Ovary (tissue), 7 donors: ENCODE measurements at regions not wholly inside any gene's neighbourhood (a gene's known extent, or its start where the extent isn't known, plus 50 kb on each side); places are given as distances from the start of the nearest gene placed in this dataset.

Experiments used
- DNase-seq, 5 donors: peaks; one replicate each; pipeline ENCODE4 v3.0.0-alpha.2; 2019 to 2020
- H3K27ac ChIP-seq, 2 donors: fragments of 200-600 bp; one replicate each; pipeline versions ENCODE4 v1.5.1 to v1.8.0; 2019 to 2022
- H3K27me3 ChIP-seq: fragments of 200-600 bp; one replicate; pipeline ENCODE4 v1.8.0; 2022
- H3K36me3 ChIP-seq: fragments of 200-600 bp; sonication (generic); one replicate; pipeline ENCODE4 v1.5.1; 2019
- H3K4me1 ChIP-seq: one replicate; pipeline ENCODE4 v1.8.1; 2013; ENCODE audit warnings: mild to moderate bottlenecking, moderate library complexity; ENCODE audit not compliant: insufficient read depth
- H3K4me3 ChIP-seq: fragments of 200-600 bp; sonication (generic); one replicate; pipeline ENCODE4 v1.5.1; 2017
- H3K9me3 ChIP-seq, 2 donors: fragments of 200-600 bp in 1 of 2; sonication (generic) in 1 of 2; one replicate each; pipeline versions ENCODE4 v1.5.1 to v1.8.1; 2013 to 2019; ENCODE audit warnings: mild to moderate bottlenecking in 1 of 2, moderate library complexity in 1 of 2
- CTCF ChIP-seq, 3 donors: fragments of 450-650 bp in 2 of 3; fragments of 200-600 bp in 1 of 3; IDR thresholded peaks; one replicate each; pipeline versions ENCODE4 v1.5.1 to v1.8.0; 2016 to 2022; ENCODE audit warnings: antibody characterized with exemption in 3 of 3, mild to moderate bottlenecking in 1 of 3
- EP300 ChIP-seq: sonication (generic); formaldehyde crosslinking; IDR thresholded peaks from one replicate; pipeline ENCODE4 v1.6.1; 2017; ENCODE audit warnings: antibody characterized with exemption
- POLR2A ChIP-seq: fragments of 450-650 bp; IDR thresholded peaks from one replicate; pipeline ENCODE4 v1.6.1; 2017; ENCODE audit warnings: antibody characterized with exemption, mild to moderate bottlenecking, moderate library complexity
- WGBS, 3 donors: extraction: QIAGEN DNeasy Blood & Tissue Kit in 1 of 3; methylation state at CpG; one replicate each; pipeline versions ENCODE4 v1.1.5 to v1.1.7; 2013 to 2017; 5-methylcytosine and 5-hydroxymethylcytosine counted together
- intact Hi-C, 4 donors: fragments of 100-400 bp; cut with DNase I; formaldehyde crosslinking; loops; one replicate each; pipeline versions ENCODE4 v1.11.0 to v1.15.1; 2022 to 2023
- donor health status: DM: no; HTN: no; CAD: no; lungs with moderate emphysema.
- donor health status: DM: no; HTN: no; CAD: no.
- donor health status: Bipolar disorder and iron deficiency.
- donor health status: DM: no; HTN: no; CAD: no.
- donor health status: DM: yes; HTN: yes; CAD: no.

GRCh38 chr5:167479779-167480178 is 811.7 kb upstream of the WWC1 start:
- WGBS, 3 donors, result 71 to 79% (median 74%) methylated on average over 4 of the region's 4 CpGs
- no peaks in the 10 kb centered on the region for H3K9me3 ChIP-seq
- DNase-seq, result no peak
- H3K27ac ChIP-seq, result no peak overlapping the region
- TF ChIP-seq POLR2A, result no peak
- TF ChIP-seq CTCF (IDR thresholded peaks at IDR 0.05), result no peak
- no peaks in the 10 kb centered on the region for H3K4me1 ChIP-seq
- H3K4me3 ChIP-seq, result no peak overlapping the region
- no peaks in the 10 kb centered on the region for H3K27me3 ChIP-seq
- intact Hi-C loops, result no loop called here
- H3K36me3 ChIP-seq, result no peaks in the 10 kb centered on the region

GRCh38 chr5:167481345-167481744 is 810.1 kb upstream of the WWC1 start:
- no peak overlapping the region for H3K4me3 ChIP-seq
- intact Hi-C loops, result no loop called here
- no peaks in the 10 kb centered on the region for H3K4me1 ChIP-seq
- no peaks in the 10 kb centered on the region for H3K36me3 ChIP-seq
- H3K27me3 ChIP-seq, result no peaks in the 10 kb centered on the region
- TF ChIP-seq CTCF (IDR thresholded peaks at IDR 0.05) (no peak), POLR2A (no peak), EP300 (no peak)
- H3K27ac ChIP-seq, result no peak overlapping the region
- H3K9me3 ChIP-seq, result no peaks in the 10 kb centered on the region
- DNase-seq, result no peak
- 81 to 84% (median 84%) methylated on average over 8 of the region's 8 CpGs for WGBS, 3 donors

GRCh38 chr5:167482555-167482954 is 808.9 kb upstream of the WWC1 start:
- no peaks in the 10 kb centered on the region for H3K36me3 ChIP-seq
- no peak overlapping the region for H3K27ac ChIP-seq
- DNase-seq, result no peak
- WGBS, 3 donors, result 73 to 77% (median 77%) methylated on average over 2 of the region's 2 CpGs
- H3K9me3 ChIP-seq, result no peaks in the 10 kb centered on the region
- H3K4me3 ChIP-seq, result no peak overlapping the region
- H3K4me1 ChIP-seq, result no peaks in the 10 kb centered on the region
- intact Hi-C loops, result no loop called here
- TF ChIP-seq CTCF (IDR thresholded peaks at IDR 0.05), result no peak
- no peak for TF ChIP-seq EP300
- no peak for TF ChIP-seq POLR2A
- H3K27me3 ChIP-seq, result no peaks in the 10 kb centered on the region

GRCh38 chr5:167485061-167485774 is 806.2 kb upstream of the WWC1 start:
- TF ChIP-seq EP300 (no peak), CTCF (IDR thresholded peaks at IDR 0.05) (no peak), POLR2A (no peak)
- Histone ChIP-seq H3K27ac (no peak overlapping the region), H3K4me3 (no peak overlapping the region), H3K4me1 (no peaks in the 10 kb centered on the region), H3K27me3 (no peaks in the 10 kb centered on the region), H3K36me3 (no peaks in the 10 kb centered on the region), H3K9me3 (no peaks in the 10 kb centered on the region)
- intact Hi-C loops, result no loop called here
- WGBS, 3 donors, result 82 to 88% (median 87%) methylated on average over 8 of the region's 8 CpGs
- no peak for DNase-seq
